DMS 273 treated with DMSO at 0.1 percent for 48 hours (cell line): ENCODE measurements at regions not wholly inside any gene's neighbourhood (a gene's known extent, or its start where the extent isn't known, plus 50 kb on each side); places are given as distances from the start of the nearest gene placed in this dataset.
"Not testable (repeated sequence)": the region's sequence is repeated elsewhere in the genome, so short reads cannot be mapped to it uniquely, and the experiment has no call there.

Experiments used
- DNase-seq: peaks from one replicate; lab custom pipeline; 2025; lab: John Stamatoyannopoulos, UW

DNA sequence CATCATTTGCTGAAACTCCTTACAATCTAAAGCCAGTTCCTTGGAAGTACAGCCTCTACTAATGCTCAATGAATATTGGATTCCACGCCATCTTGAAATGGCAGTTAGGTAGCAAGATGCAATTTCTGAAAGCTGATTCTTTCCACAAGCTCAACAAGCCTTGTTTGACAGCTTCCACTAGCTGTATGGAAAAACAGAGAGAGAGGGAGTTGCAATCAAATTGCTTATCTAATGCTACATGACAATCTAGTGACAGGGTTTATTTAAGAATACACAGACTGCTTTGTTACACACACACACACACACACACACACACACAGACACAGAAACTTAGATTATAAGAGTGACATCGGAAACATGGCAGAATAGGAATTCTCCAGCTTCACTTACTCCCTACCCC is 288.4 kb upstream of the DEPDC1 start:
- no peak for DNase-seq

DNA sequence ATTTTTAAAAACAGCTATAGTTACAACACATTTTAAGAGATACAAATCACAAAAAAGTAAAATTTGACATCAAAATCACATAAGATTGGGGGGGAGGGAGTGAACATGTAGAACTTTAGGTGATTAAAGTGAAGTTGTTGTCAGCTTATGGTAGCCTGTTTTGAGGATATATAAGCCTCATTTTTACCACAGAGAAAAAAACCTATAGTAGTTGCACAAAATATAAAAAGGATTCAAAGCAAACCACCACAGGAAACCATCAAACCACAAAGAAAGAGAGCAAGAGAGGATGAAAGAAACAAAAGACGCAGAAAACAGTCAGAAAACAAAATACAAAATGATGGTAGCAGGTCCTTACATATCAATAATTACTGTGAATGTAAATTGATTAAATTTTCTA is 291.9 kb upstream of the DEPDC1 start:
- no peak for DNase-seq

DNA sequence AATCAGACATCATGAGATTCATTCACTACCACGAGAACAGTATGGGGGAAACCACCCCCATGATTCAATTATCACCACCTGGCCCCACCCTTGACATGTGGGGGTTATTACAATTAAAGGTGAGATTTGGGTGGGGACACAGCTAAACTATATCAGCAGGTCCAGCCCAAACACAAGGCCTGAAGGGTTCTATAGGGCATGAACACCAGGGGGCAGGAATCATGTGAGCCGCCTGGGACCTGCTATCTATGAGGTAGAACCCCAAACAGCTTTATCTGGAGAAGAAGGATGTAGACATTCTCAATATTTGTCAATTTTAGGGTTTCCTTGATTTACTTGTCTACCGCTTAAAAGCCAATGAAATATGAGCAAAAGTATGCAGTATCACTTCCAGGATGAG is 294.9 kb upstream of the DEPDC1 start:
- no peak for DNase-seq

DNA sequence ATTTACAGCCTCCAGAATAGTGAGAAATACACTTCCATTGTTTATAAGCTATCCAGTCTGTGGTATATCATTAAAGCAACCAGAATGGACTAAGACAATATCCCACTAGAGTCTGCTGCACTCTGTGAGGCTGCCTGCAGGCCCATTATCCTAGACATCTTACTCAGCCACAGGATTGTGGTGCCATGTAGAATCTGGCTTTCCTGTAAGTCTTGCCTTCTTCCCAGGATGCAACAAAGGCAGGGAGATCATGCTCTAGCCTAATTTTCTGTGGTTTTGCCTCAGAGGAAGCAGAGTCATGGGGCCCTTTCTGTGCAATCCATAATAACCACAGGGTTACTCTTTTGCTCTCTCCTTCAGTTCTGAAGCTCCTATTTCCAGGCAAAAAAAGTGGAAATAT is 299.1 kb upstream of the DEPDC1 start:
- no peak for DNase-seq

DNA sequence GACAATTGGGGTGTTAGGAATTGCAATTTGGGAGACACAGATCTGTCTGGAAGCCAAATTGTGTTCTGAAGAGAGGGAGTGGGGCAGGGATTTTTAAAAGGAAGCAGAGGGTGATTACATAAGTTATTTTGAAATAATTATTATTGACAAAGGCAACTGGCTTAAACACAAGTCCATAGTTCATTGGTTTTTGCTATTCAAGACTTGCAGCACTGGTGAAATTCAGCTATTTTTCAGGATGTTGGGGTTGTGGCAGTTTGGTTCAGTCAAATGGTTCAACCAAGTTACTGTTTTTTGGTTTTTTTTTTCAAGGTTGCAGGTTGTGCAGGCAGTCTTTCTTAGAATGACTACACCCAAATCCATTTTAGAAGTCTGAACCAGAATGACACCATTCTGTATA is 300.0 kb upstream of the DEPDC1 start:
- no peak for DNase-seq

DNA sequence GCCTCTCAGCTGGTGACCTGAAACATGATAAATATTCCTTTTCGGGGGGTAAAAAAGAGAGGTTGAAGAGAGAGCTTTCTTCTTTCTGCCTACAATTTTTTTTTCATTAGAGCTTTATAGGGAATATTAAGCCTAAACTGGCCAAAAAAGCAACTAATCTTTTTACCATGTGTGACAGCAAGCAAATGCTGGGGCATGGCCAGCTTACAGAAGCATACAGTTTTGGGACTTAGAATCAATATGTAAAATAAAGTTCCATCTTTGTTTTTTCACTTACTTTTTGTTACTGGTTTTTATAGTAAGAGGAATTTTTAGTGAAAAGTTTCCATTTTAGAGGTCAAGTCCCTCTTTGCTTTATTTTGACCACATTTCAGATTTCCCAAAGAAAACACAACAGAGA is 301.2 kb upstream of the DEPDC1 start:
- DNase-seq: no peak

DNA sequence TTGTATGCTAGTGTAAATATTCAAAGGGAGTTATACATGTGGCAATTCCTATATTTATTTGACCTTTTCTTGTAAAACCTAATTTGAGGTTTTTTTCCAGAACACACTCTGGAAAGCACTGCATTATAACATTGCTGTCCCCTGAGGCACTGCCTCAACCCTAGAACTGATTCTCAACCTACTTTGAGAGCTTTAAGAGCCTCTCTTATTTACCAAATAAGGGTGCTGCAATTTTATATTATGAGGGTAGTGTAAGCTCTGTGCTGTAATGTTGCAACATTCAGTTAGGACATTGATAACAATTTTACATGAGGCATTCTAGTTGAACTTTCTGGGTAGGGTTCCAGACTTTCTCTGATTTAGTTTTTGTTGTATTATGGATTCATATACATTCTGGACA is 302.2 kb upstream of the DEPDC1 start:
- DNase-seq: no peak

DNA sequence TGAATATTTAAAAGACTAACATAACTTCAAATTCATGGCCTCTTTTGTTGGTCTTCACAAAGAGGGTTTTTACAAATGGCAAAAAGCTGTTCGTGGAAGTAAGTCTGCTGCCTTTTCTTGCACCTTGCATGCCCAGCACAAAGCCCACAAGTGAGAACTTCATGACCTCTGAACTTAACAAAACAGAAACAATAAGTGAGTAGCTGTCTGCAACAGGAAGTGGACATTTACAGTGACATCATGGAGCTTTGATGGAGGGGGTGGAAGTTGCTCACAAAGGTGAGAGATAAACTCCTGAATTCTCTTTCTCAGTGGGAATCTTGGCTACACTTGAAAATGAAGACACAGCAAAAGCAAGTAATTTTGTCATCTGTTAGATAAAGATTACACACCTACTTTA is 303.3 kb upstream of the DEPDC1 start:
- DNase-seq: no peak

DNA sequence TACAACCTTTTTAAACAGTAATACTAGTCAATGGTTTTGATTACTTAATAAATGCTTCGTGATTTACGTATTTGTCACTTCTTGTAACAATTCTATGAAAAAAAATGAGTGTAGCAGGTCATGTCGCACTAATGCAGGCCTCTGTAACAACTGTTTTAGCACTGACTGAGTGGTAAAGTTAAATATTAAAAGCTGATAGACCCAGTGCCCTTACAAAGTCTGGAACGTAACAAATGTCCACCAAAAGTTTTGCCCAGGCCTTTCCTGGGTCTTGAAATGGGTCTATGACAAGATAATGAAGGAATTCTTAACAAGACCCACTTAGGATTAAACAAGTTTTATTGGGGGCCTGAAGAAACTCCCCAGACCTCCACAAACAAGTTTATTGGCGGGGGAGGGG is 304.6 kb upstream of the DEPDC1 start:
- DNase-seq: no peak

DNA sequence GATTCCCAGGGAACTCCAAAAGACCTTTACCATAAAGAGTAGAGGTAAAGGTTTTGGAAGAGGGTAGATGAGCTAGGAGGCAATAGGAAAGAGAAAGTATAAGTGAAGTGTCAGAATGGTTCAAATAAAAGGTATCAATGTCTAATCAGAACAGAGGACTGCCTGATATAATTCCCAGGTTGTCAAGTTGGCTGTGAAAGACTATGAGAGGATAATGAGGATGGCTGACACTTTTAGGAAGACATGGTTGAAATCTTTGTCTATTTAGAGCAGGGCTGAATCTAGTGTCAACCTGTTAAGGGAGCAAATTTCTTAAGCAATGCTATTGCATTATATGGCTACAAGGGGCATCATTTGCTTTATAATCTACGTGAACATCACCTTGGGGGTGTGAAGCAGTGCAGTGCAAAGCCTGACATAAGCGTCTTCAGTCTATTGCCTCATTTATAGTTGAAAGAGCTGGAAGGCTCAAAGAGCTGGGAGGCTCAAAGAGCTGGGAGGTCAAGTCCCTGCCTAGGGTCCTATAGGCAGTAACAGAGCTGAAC is 308.3 kb upstream of the DEPDC1 start:
- no peak for DNase-seq

DNA sequence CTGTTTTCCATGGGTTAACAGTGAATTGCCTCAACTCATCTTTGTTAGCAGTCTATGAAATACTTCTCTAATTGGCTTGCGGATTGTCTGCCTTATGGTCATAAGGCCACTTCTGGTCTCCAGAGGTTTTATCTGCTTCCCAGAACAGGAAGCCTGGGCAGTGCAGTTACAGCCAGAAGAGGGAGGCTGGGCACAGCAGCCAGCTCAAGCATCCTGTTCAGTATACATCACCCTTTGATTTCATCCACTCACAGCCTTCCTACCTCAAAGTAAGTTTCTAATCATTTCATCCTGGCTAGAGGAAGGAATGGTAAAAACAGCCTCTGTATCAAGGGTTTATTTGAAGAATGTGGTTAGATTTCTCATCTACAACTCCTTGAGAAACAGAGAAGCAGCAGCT is 311.5 kb upstream of the DEPDC1 start:
- DNase-seq: no peak

DNA sequence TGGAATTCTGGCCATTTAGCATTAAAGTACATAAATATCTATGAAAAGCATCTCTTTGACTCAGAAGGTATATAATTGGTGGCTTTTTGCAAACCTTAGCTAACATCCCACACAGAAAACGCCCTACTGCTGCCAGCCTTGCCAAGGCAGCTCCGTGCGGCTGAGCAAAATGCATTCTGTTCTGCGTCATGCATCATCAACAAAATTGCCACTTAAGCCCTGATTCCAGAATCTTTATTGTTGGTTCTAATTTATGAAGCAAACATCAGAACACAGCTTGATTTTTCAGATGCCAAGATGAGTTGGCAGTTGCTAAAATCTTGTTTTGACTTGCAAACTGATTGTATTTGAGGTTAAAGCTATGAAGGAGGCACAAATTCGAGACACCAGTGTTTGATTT is 314.9 kb upstream of the DEPDC1 start:
- DNase-seq: no peak

DNA sequence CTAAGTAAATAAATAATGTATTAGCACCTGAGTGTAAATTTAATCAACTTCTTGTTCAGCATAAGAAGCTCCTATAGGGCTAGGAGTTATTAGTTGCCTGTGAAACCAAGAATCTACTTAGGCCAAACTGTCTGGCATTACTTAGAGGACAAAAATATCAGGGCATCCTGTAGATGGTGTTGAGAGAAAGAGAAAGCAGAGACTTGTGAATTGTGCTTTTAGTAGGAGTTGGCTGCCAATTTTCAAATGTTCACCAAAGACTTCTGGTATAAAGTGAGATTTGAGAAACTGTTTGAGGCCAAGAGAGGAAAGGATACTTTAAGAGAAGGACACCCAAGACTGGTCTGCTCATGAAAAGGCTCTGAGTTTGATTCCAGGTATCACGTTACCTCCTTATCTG is 315.5 kb upstream of the DEPDC1 start:
- DNase-seq: no peak

DNA sequence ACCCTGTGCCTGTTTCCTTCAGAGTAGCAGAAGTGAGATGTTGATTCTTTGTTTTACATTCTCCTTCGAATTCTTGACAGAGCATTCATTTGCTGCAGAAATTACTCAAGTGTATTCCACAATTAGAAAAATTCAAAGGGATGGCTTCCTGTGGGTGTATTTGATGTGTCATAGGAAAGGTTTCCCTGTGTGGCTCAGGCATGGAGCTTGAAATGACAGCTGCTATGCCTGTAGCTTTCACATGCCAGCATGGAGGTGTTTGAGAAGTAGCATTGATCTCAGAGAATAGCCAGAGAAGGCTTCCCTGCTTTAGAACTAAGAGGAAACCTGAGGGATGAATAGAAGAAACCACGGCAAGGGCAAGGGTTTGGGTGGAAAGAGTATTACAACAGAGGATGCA is 317.2 kb upstream of the DEPDC1 start:
- DNase-seq: no peak

DNA sequence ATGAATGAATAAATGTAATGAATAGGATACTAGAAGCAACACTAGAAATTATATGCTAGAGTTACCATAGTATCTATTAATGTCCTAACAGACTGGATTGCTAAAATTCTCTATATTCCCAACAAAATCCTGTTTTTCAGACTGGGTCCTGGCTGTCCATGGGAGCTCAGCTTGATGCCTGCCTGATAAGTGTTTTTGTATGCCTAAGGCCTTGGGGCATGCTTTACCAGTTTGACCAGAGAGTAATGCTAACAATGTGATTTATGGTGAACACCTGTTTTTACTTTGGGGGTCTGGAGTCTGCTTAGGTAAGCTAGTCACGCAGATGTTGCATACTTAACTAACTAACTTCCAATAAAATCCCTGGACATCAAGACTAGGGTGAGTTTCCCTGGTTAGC is 318.8 kb upstream of the DEPDC1 start:
- no peak for DNase-seq

DNA sequence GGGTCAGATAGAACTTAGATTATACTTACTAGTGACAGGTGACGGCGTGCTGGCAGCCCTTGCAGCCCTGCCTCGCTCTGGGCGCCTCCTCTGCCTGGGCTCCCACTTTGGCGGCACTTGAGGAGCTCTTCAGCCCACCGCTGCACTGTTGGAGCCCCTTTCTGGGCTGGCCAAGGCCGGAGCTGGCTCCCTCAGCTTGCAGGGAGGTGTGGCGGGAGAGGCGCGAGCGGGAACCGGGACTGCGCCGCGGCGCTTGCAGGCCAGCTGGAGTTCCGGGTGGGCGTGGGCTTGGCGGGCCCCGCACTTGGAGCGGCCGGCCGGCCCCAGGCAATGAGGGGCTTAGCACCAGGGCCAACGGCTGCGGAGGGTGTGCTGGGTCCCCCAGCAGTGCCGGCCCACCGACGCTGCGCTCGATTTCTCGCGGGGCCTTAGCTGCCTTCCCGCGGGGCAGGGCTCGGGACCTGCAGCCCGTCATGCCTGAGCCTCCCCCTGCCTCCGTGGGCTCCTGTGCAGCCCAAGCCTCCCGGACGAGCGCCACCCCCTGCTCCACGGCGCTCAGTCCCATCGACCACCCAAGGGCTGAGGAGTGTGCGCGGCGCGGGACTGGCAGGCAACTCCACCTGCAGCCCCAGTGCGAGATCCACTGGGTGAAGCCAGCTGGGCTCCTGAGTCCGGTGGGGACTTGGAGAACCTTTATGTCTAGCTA is 320.8 kb upstream of the DEPDC1 start:
- DNase-seq: not testable (repeated sequence)

DNA sequence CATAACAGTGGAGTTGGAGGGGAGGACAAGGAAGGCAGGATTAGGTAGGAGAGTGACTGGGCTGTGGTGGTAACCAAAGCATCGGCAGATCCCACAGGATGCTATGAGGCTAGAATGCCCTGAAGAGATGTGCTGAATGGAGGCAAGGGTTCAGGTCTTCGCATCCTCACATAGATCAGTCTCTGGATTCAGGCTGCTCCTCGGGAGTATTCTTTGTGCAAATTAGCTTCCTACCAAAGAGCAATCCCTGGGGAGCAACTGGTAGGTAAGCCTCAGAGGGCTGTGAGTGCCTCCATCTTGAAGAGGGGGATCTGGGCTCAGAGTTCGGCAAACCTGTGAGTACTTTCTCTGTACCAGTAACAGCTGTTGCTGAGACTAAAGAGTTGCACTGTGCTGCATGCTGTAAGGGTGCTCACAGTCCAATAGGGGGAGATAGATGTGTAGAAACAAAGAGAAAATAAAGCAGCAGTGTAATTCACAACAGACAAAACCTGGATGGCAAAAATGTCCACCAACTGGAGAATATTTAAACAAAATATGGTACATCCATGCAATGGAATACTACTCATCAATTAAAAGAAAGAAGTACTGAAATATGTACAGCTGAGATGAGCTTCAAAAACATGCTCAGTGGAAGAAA is 322.4 kb upstream of the DEPDC1 start:
- DNase-seq: no peak

DNA sequence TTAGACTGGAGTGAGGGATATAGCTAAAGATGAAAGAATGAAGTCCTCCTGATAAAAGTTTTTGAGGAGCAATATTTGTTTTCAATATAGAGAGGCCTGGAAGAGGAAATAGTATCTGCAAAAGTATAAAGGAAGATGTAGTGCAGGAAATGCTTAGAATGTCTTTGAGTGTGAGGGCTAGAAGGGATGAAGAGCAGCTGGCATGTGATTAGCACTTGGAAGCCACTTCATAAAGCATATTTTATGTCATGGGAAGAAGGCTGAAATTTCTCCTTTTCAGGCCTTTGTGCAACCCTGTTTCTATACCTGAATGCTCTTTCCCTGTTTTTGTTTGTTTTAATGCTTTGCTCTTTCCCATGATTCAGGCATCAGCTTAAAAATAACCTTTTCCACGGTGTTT is 323.3 kb upstream of the DEPDC1 start:
- no peak for DNase-seq

DNA sequence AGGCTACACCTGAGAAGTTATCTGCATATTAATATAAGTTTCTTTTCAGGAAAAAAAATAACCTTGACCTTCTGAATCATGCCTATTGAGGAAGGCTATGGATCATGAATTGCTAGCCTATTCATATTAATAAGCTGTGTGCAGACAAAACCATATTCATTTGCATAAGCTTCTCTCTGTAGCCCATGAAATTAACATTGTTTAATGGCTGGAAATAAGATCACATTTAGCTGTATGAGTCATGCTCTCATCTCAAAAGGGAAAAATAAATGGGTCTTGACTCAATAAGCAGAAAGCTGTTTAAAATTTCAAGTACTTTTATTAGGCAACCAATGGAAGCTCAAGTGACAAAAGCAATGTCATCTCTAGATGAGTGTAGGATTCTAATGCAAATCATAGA is 330.0 kb upstream of the DEPDC1 start:
- DNase-seq: no peak

DNA sequence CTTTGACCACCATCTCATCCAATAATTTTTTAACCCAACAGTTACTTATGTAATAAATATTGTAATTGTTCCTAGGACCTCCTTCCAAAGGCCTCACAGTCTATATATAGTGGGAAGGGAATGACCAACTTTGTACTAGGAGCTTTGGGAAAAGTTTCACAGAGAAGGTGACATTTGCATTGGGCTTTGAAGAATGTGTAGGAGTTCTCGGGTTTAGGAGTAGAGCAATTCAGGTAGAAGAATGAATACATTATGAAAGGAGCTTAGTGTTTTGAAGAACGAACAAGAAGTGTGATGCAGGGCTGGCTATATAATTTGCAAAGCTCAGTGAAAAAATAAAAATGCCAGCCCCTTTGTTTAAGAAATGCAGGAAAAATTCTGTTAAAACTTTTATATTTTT is 330.4 kb upstream of the DEPDC1 start:
- no peak for DNase-seq

DNA sequence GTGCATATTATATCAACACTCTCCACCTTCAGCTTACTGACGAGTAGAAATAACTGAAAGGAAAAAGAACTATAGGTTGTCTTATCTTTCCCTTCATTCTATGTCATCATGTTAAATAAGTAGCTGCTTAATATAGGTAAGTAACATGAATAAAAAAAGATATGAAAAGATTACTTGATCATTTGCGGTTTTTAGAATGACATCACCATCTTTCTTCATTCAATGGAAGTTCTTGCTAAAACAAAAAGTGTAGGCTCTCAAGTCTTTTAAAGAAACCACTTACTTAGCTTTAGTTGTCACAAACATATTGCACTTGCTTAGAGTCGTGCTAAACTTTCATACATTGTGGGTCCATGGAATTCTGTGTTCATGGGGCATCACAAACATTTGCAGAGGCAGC is 331.1 kb upstream of the DEPDC1 start:
- DNase-seq: no peak

DNA sequence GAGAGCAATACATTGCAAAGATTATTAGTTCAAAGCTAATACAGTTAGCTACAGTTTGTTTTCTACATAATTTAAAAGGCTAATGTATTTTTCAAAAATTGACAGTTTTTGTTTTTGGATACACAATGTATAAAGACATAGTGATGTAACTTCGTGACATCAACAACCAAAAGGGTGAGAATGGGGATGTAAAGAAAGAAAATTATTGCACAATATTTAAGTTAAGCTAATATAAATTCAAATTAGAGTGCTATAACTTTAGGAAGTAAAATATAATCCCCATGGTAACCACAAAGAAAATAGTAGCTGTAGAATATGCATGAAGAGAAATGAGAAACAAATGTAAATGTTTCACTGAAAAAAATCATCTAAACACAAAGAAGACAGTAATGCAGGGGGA is 334.4 kb upstream of the DEPDC1 start:
- DNase-seq: no peak

DNA sequence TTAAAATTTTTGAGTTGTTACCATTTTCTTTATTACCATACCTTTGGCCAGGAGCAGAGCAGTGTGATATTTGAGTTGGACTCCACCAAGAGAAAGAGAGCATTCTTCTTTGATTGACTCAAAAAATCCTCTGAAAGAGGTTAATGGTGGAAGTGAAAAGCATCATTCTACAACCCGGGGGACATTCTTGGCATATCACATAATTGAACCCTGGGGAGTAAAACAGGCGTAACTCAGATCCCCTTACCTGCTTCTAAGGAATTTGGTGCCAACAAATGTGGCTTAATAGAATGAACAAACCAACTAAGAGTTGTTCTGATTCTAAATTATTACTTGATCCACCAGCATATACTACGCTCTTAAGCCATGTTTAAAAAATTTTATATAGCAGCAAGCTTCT is 351.1 kb upstream of the DEPDC1 start:
- no peak for DNase-seq

DNA sequence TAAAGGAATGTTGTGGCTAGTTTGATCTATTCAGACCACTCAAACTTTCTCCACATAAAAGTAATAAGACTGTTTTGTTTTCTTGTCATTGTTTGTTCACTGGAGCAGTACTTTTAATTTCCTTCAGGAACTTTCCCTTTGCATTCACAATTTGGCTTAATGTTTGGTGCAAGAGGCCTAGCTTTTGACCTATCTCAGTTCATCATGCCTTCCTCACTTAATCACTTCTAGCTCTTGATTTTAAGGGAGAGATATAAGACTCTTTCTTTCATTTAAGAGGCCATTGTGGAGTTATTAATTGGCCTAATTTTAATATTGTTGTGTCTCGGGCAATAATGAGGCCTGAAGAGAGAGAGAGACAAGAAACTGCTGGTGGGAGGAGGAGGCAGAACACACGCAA is 371.7 kb upstream of the DEPDC1 start:
- no peak for DNase-seq
